RWPE1 (cell line): ENCODE measurements at regions not wholly inside any gene's neighbourhood (a gene's known extent, or its start where the extent isn't known, plus 50 kb on each side); places are given as distances from the start of the nearest gene placed in this dataset.
"Not testable (repeated sequence)": the region's sequence is repeated elsewhere in the genome, so short reads cannot be mapped to it uniquely, and the experiment has no call there.

Experiments
- CTCF ChIA-PET: fragments of 350-600 bp; sonication (Branson Sonifier 250); formaldehyde crosslinking; extraction: SDS; loops from one replicate; lab custom pipeline; 2021; lab: Yijun Ruan, JAX
- POLR2A ChIA-PET: fragments of 400-600 bp; formaldehyde crosslinking; extraction: SDS; loops from one replicate; lab custom pipeline; 2020; ENCODE audit warnings: antibody characterized with exemption; ENCODE audit not compliant: low non-redundant PET; lab: Yijun Ruan, JAX
- DNase-seq: peaks from one replicate; pipeline ENCODE4 v3.0.0; 2012; ENCODE audit warnings: low spot score
- H3K27ac ChIP-seq: fragments of 450-650 bp; 2 replicates; pipeline ENCODE4 v1.5.1; 2017
- CTCF ChIP-seq: fragments of 450-650 bp; conservative IDR thresholded peaks from 2 replicates; pipeline ENCODE4 v1.5.1; 2017; ENCODE audit warnings: low read depth, mild to moderate bottlenecking

GRCh38 chr5:1960595-1961303 lies 78.0 kb upstream of the IRX4 start:
- no peak for DNase-seq
- ChIA-PET POLR2A (no interaction called here), CTCF (no interaction called here)
- TF ChIP-seq CTCF = no peak
- H3K27ac ChIP-seq = peak overlapping the region; percentile 97

GRCh38 chr5:1959725-1960581 lies 77.2 kb upstream of the IRX4 start:
- no peak for TF ChIP-seq CTCF
- POLR2A ChIA-PET = no interaction called here
- DNase-seq = no peak

GRCh38 chr5:1959231-1959630 lies 76.5 kb upstream of the IRX4 start:
- CTCF ChIA-PET = no interaction called here
- H3K27ac ChIP-seq = peak overlapping the region; percentile 97
- no peak for TF ChIP-seq CTCF
- POLR2A ChIA-PET = no interaction called here
- DNase-seq = no peak

More at GRCh38 chr5:1959725-1960581, 77.2 kb upstream of the IRX4 start:
- H3K27ac ChIP-seq = peak overlapping the region; percentile 97
- CTCF ChIA-PET = no interaction called here

GRCh38 chr5:1958211-1959010 lies 75.7 kb upstream of the IRX4 start:
- POLR2A ChIA-PET = no interaction called here

GRCh38 chr5:1955586-1955985 lies 72.9 kb upstream of the IRX4 start:
- H3K27ac ChIP-seq = no peak overlapping the region
- ChIA-PET POLR2A (no interaction called here), CTCF (no interaction called here)
- DNase-seq = no peak
- no peak for TF ChIP-seq CTCF

More at GRCh38 chr5:1958211-1959010, 75.7 kb upstream of the IRX4 start:
- no peak for TF ChIP-seq CTCF
- CTCF ChIA-PET = no interaction called here
- no peak for DNase-seq
- peak overlapping the region; percentile 12 for H3K27ac ChIP-seq

GRCh38 chr5:1953710-1954109 lies 71.0 kb upstream of the IRX4 start:
- DNase-seq, CTCF ChIA-PET, POLR2A ChIA-PET: not testable (repeated sequence)
- H3K27ac ChIP-seq = peak overlapping the region; percentile 13
